Stimulated activated effector memory CD8-positive, alpha-beta T cell treated with anti-CD3 and anti-CD28 coated beads, Interleukin-12 subunit alpha, Interleukin-12 subunit beta, amount 100 ng/mL, for 72 hours (primary cell): ENCODE measurements at regions not wholly inside any gene's neighbourhood (a gene's known extent, or its start where the extent isn't known, plus 50 kb on each side); places are given as distances from the start of the nearest gene placed in this dataset.
"Not testable (repeated sequence)": the region's sequence is repeated elsewhere in the genome, so short reads cannot be mapped to it uniquely, and the experiment has no call there.

Source experiments
- ATAC-seq: fragments of 150-1000 bp; cut with Tn5 transposase; 2 replicates; pipeline ENCODE4 v1.10.0; 2021
- DNase-seq, 2 donors: peaks; one replicate each; pipeline ENCODE4 v3.0.0; 2021 to 2022; ENCODE audit warnings: low spot score in 2 of 2
- H3K27ac Mint-ChIP-seq: one replicate; pipeline ENCODE4 v1.8.0; 2022; ENCODE audit warnings: mild to moderate bottlenecking, mixed read lengths
- H3K36me3 Mint-ChIP-seq: one replicate; pipeline ENCODE4 v1.8.0; 2022; ENCODE audit warnings: mild to moderate bottlenecking, mixed read lengths
- H3K4me1 Mint-ChIP-seq: one replicate; pipeline ENCODE4 v1.8.0; 2022; ENCODE audit warnings: mixed read lengths
- H3K4me3 Mint-ChIP-seq: one replicate; pipeline ENCODE4 v1.8.0; 2022; ENCODE audit warnings: mild to moderate bottlenecking, mixed read lengths
- H3K9me3 Mint-ChIP-seq: one replicate; pipeline ENCODE4 v1.8.0; 2022; ENCODE audit warnings: mixed read lengths

- no peak overlapping the region for H3K27ac Mint-ChIP-seq
- DNase-seq, result no peak
- H3K4me3 Mint-ChIP-seq, result no peak overlapping the region
- H3K9me3 Mint-ChIP-seq, result no peaks in the 10 kb centered on the region
- no peaks in the 10 kb centered on the region for H3K4me1 Mint-ChIP-seq
- no peaks in the 10 kb centered on the region for H3K36me3 Mint-ChIP-seq
- ATAC-seq, result no peak
Observed at GRCh38 chr2:242059566-242059965, 190.0 kb downstream of the RTP5 start.

GRCh38 chr2:242060212-242060835, 190.8 kb downstream of the RTP5 start:
- Mint-ChIP-seq H3K27ac (no peak overlapping the region), H3K4me3 (no peak overlapping the region)
- no peak for DNase-seq

GRCh38 chr2:242061930-242062329, 192.4 kb downstream of the RTP5 start:
- H3K27ac Mint-ChIP-seq, H3K4me1 Mint-ChIP-seq, H3K9me3 Mint-ChIP-seq, H3K36me3 Mint-ChIP-seq, ATAC-seq, DNase-seq, H3K4me3 Mint-ChIP-seq: not testable (repeated sequence)

More at GRCh38 chr2:242060212-242060835, 190.8 kb downstream of the RTP5 start:
- ATAC-seq, result no peak
- Mint-ChIP-seq H3K9me3 (no peaks in the 10 kb centered on the region), H3K4me1 (no peaks in the 10 kb centered on the region), H3K36me3 (no peaks in the 10 kb centered on the region)

GRCh38 chr2:242063436-242063835, 193.9 kb downstream of the RTP5 start:
- no peaks in the 10 kb centered on the region for H3K4me1 Mint-ChIP-seq
- H3K27ac Mint-ChIP-seq, result no peak overlapping the region
- no peaks in the 10 kb centered on the region for H3K36me3 Mint-ChIP-seq
- H3K4me3 Mint-ChIP-seq, result no peak overlapping the region
- ATAC-seq, result no peak
- H3K9me3 Mint-ChIP-seq, result no peaks in the 10 kb centered on the region
- no peak for DNase-seq

- H3K4me3 Mint-ChIP-seq, result no peak overlapping the region
- no peak for DNase-seq
- no peak for ATAC-seq
- H3K36me3 Mint-ChIP-seq, result no peaks in the 10 kb centered on the region
- no peak overlapping the region for H3K27ac Mint-ChIP-seq
- no peaks in the 10 kb centered on the region for H3K4me1 Mint-ChIP-seq
- no peaks in the 10 kb centered on the region for H3K9me3 Mint-ChIP-seq
Observed at GRCh38 chr2:242063850-242064249, 194.3 kb downstream of the RTP5 start.

GRCh38 chr2:242064364-242065250, 195.1 kb downstream of the RTP5 start:
- no peak for DNase-seq
- no peak overlapping the region for H3K4me3 Mint-ChIP-seq
- H3K4me1 Mint-ChIP-seq, result no peaks in the 10 kb centered on the region
- H3K27ac Mint-ChIP-seq, result no peak overlapping the region
- H3K9me3 Mint-ChIP-seq, result no peaks in the 10 kb centered on the region
- ATAC-seq, result no peak
- H3K36me3 Mint-ChIP-seq, result no peaks in the 10 kb centered on the region

- ATAC-seq (no peak), DNase-seq (peak in 1 of 2 donors; percentile 37)
- Mint-ChIP-seq H3K27ac (no peak overlapping the region), H3K4me3 (no peak overlapping the region), H3K4me1 (no peaks in the 10 kb centered on the region), H3K36me3 (no peaks in the 10 kb centered on the region), H3K9me3 (no peaks in the 10 kb centered on the region)
Observed at GRCh38 chr2:242065426-242065825, 195.9 kb downstream of the RTP5 start.

GRCh38 chr2:242069018-242069417, 199.5 kb downstream of the RTP5 start:
- ATAC-seq, result no peak
- Mint-ChIP-seq H3K4me1 (no peaks in the 10 kb centered on the region), H3K9me3 (no peaks in the 10 kb centered on the region), H3K4me3 (no peak overlapping the region), H3K27ac (no peak overlapping the region), H3K36me3 (no peaks in the 10 kb centered on the region)
- no peak for DNase-seq

- not testable (repeated sequence) for H3K4me1 Mint-ChIP-seq, H3K9me3 Mint-ChIP-seq, ATAC-seq, H3K36me3 Mint-ChIP-seq, H3K4me3 Mint-ChIP-seq, H3K27ac Mint-ChIP-seq, DNase-seq
Observed at GRCh38 chr2:242069938-242070395, 200.4 kb downstream of the RTP5 start.

- H3K9me3 Mint-ChIP-seq, H3K4me1 Mint-ChIP-seq, H3K27ac Mint-ChIP-seq, DNase-seq, H3K36me3 Mint-ChIP-seq, H3K4me3 Mint-ChIP-seq, ATAC-seq: not testable (repeated sequence)
Observed at GRCh38 chr2:242070726-242071125, 201.2 kb downstream of the RTP5 start.

- H3K4me3 Mint-ChIP-seq, ATAC-seq, H3K9me3 Mint-ChIP-seq, DNase-seq, H3K4me1 Mint-ChIP-seq, H3K36me3 Mint-ChIP-seq, H3K27ac Mint-ChIP-seq: not testable (repeated sequence)
Observed at GRCh38 chr2:242071377-242071776, 201.8 kb downstream of the RTP5 start.

- not testable (repeated sequence) for ATAC-seq, H3K9me3 Mint-ChIP-seq, DNase-seq, H3K36me3 Mint-ChIP-seq, H3K4me1 Mint-ChIP-seq, H3K4me3 Mint-ChIP-seq, H3K27ac Mint-ChIP-seq
Observed at GRCh38 chr2:242071936-242072335, 202.4 kb downstream of the RTP5 start.

GRCh38 chr2:242075168-242075567, 205.6 kb downstream of the RTP5 start:
- Mint-ChIP-seq H3K36me3 (no peaks in the 10 kb centered on the region), H3K4me3 (no peak overlapping the region)
- no peak for DNase-seq

GRCh38 chr2:242075696-242076095, 206.2 kb downstream of the RTP5 start:
- ATAC-seq, result no peak
- Mint-ChIP-seq H3K9me3 (no peaks in the 10 kb centered on the region), H3K36me3 (no peaks in the 10 kb centered on the region), H3K4me1 (no peaks in the 10 kb centered on the region), H3K4me3 (no peak overlapping the region), H3K27ac (no peak overlapping the region)
- no peak for DNase-seq

More at GRCh38 chr2:242075168-242075567, 205.6 kb downstream of the RTP5 start:
- ATAC-seq, result no peak
- H3K9me3 Mint-ChIP-seq, result no peaks in the 10 kb centered on the region
- no peaks in the 10 kb centered on the region for H3K4me1 Mint-ChIP-seq
- no peak overlapping the region for H3K27ac Mint-ChIP-seq

- ATAC-seq, DNase-seq: not testable (repeated sequence)
Observed at GRCh38 chr2:242076184-242076583, 206.7 kb downstream of the RTP5 start.

GRCh38 chr2:242078426-242078825, 208.9 kb downstream of the RTP5 start:
- DNase-seq, H3K27ac Mint-ChIP-seq, H3K36me3 Mint-ChIP-seq, H3K4me1 Mint-ChIP-seq, H3K4me3 Mint-ChIP-seq, H3K9me3 Mint-ChIP-seq, ATAC-seq: not testable (repeated sequence)

More at GRCh38 chr2:242076184-242076583, 206.7 kb downstream of the RTP5 start:
- H3K9me3 Mint-ChIP-seq, H3K36me3 Mint-ChIP-seq, H3K27ac Mint-ChIP-seq, H3K4me1 Mint-ChIP-seq, H3K4me3 Mint-ChIP-seq: not testable (repeated sequence)
